Skin epidermis (tissue), 12 donors: ENCODE measurements at regions not wholly inside any gene's neighbourhood (a gene's known extent, or its start where the extent isn't known, plus 50 kb on each side); places are given as distances from the start of the nearest gene placed in this dataset.
A peak's percentile ranks its signal among the peaks of the same experiment; 100 is the strongest.
"Not testable (repeated sequence)": the region's sequence is repeated elsewhere in the genome, so short reads cannot be mapped to it uniquely, and the experiment has no call there.

Experiments
- H3K27ac ChIP-seq, 21 experiments: fragments of 200-600 bp; sonication (generic) in 11 of 21; one replicate each; pipeline ENCODE4 v1.5.0; 2020; ENCODE audit warnings: mild to moderate bottlenecking in 3 of 21, inconsistent platforms in 2 of 21, moderate library complexity in 2 of 21
- H3K4me3 ChIP-seq, 7 experiments: fragments of 200-600 bp; sonication (generic) in 2 of 7; one replicate each; pipeline ENCODE4 v1.5.0; 2020; ENCODE audit warnings: inconsistent platforms in 2 of 7, mild to moderate bottlenecking in 2 of 7, moderate library complexity in 1 of 7

GRCh38 chr2:234710066-234710465 is 213.2 kb upstream of the ARL4C start:
- Histone ChIP-seq H3K4me3 (no peak overlapping the region), H3K27ac (peak overlapping the region in 1 of 21 experiments; percentile 19)

- no peak overlapping the region for H3K27ac ChIP-seq
- H3K4me3 ChIP-seq, result no peak overlapping the region
Observed at GRCh38 chr2:234708717-234709116, 211.8 kb upstream of the ARL4C start.

GRCh38 chr2:234708091-234708683 is 211.3 kb upstream of the ARL4C start:
- no peak overlapping the region for H3K27ac ChIP-seq
- no peak overlapping the region for H3K4me3 ChIP-seq

GRCh38 chr2:234706086-234706485 is 209.2 kb upstream of the ARL4C start:
- H3K27ac ChIP-seq, result no peak overlapping the region
- H3K4me3 ChIP-seq, result no peak overlapping the region

- no peak overlapping the region for H3K4me3 ChIP-seq
- H3K27ac ChIP-seq, result no peak overlapping the region
Observed at GRCh38 chr2:234705108-234705507, 208.2 kb upstream of the ARL4C start.

- Histone ChIP-seq H3K4me3 (no peak overlapping the region), H3K27ac (peak overlapping the region in 2 of 21 experiments; percentile 37 to 60)
Observed at GRCh38 chr2:234703258-234703657, 206.4 kb upstream of the ARL4C start.

- H3K4me3 ChIP-seq, result no peak overlapping the region
- H3K27ac ChIP-seq, result peak overlapping the region in 2 of 21 experiments; percentile 37 to 60
Observed at GRCh38 chr2:234702731-234703225, 205.9 kb upstream of the ARL4C start.

- no peak overlapping the region for H3K4me3 ChIP-seq
Observed at GRCh38 chr2:234701841-234702240, 205.0 kb upstream of the ARL4C start.

GRCh38 chr2:234701421-234701820 is 204.5 kb upstream of the ARL4C start:
- H3K4me3 ChIP-seq, result no peak overlapping the region
- H3K27ac ChIP-seq, result no peak overlapping the region

More at GRCh38 chr2:234701841-234702240, 205.0 kb upstream of the ARL4C start:
- H3K27ac ChIP-seq, result no peak overlapping the region

GRCh38 chr2:234699456-234699855 is 202.6 kb upstream of the ARL4C start:
- Histone ChIP-seq H3K4me3 (no peak overlapping the region), H3K27ac (no peak overlapping the region)

- not testable (repeated sequence) for H3K4me3 ChIP-seq
Observed at GRCh38 chr2:234697300-234697876, 200.5 kb upstream of the ARL4C start.

GRCh38 chr2:234695981-234696380 is 199.1 kb upstream of the ARL4C start:
- no peak overlapping the region for H3K4me3 ChIP-seq
- no peak overlapping the region for H3K27ac ChIP-seq

More at GRCh38 chr2:234697300-234697876, 200.5 kb upstream of the ARL4C start:
- not testable (repeated sequence) for H3K27ac ChIP-seq

GRCh38 chr2:234694244-234695013 is 197.5 kb upstream of the ARL4C start:
- Histone ChIP-seq H3K4me3 (no peak overlapping the region), H3K27ac (peak overlapping the region in 1 of 21 experiments; percentile 21)

GRCh38 chr2:234693681-234694190 is 196.9 kb upstream of the ARL4C start:
- H3K27ac ChIP-seq, H3K4me3 ChIP-seq: not testable (repeated sequence)

GRCh38 chr2:234693191-234693590 is 196.3 kb upstream of the ARL4C start:
- H3K27ac ChIP-seq, H3K4me3 ChIP-seq: not testable (repeated sequence)

GRCh38 chr2:234691968-234692955 is 195.4 kb upstream of the ARL4C start:
- Histone ChIP-seq H3K27ac (peak overlapping the region in 1 of 21 experiments; percentile 70), H3K4me3 (no peak overlapping the region)

- Histone ChIP-seq H3K27ac (peak overlapping the region in 3 of 21 experiments; percentile 39 to 70 (median 47)), H3K4me3 (no peak overlapping the region)
Observed at GRCh38 chr2:234691214-234691575, 194.3 kb upstream of the ARL4C start.

- Histone ChIP-seq H3K4me3 (no peak overlapping the region), H3K27ac (peak overlapping the region in 3 of 21 experiments; percentile 39 to 70 (median 47))
Observed at GRCh38 chr2:234690569-234691213, 193.8 kb upstream of the ARL4C start.

GRCh38 chr2:234689911-234690379 is 193.1 kb upstream of the ARL4C start:
- H3K4me3 ChIP-seq, result no peak overlapping the region
- peak overlapping the region in 3 of 21 experiments; percentile 39 to 70 (median 47) for H3K27ac ChIP-seq
